ENCODE measurements at regions not wholly inside any gene's neighbourhood (a gene's known extent, or its start where the extent isn't known, plus 50 kb on each side); places are given as distances from the start of the nearest gene placed in this dataset.
"Not testable (repeated sequence)": the region's sequence is repeated elsewhere in the genome, so short reads cannot be mapped to it uniquely, and the experiment has no call there.

GRCh38 chr12:75695926-75696325 lies 184.5 kb upstream of the KRR1 start:
- DNase-seq (ENCODE audit: low spot score): no peak
- no peak for TF ChIP-seq CTCF (conservative IDR thresholded peaks at IDR 0.05; ENCODE audit: low read depth)
- CTCF ChIA-PET: no interaction called here
- POLR2A ChIA-PET (ENCODE audit: low non-redundant PET): no interaction called here
- H3K27ac ChIP-seq: no peak overlapping the region

GRCh38 chr12:75694534-75695268 lies 183.3 kb upstream of the KRR1 start:
- ChIA-PET CTCF (interaction anchor here (0.6 to 1.0 kb wide), 2 partner anchors 24 to 342 kb away, joined by 3 read pairs; no protein-coding TSS in a partner anchor), POLR2A (ENCODE audit: low non-redundant PET) (no interaction called here)
- H3K27ac ChIP-seq: no peak overlapping the region
- TF ChIP-seq CTCF (conservative IDR thresholded peaks at IDR 0.05; ENCODE audit: low read depth): no peak
- peak; percentile 31 for DNase-seq (ENCODE audit: low spot score)

- no peak for DNase-seq (ENCODE audit: low spot score)
- ChIA-PET CTCF (no interaction called here), POLR2A (ENCODE audit: low non-redundant PET) (no interaction called here)
- no peak overlapping the region for H3K27ac ChIP-seq
- TF ChIP-seq CTCF (conservative IDR thresholded peaks at IDR 0.05; ENCODE audit: low read depth): no peak
Observed at GRCh38 chr12:75692876-75693275, 181.5 kb upstream of the KRR1 start.

- POLR2A ChIA-PET (ENCODE audit: low non-redundant PET): no interaction called here
- TF ChIP-seq CTCF (conservative IDR thresholded peaks at IDR 0.05; ENCODE audit: low read depth): no peak
- peak; percentile 87 for DNase-seq (ENCODE audit: low spot score)
- peak overlapping the region; percentile 80 for H3K27ac ChIP-seq
- CTCF ChIA-PET: no interaction called here
Observed at GRCh38 chr12:75690296-75690955, 179.0 kb upstream of the KRR1 start.

- DNase-seq (ENCODE audit: low spot score); POLR2A ChIA-PET (ENCODE audit: low non-redundant PET); H3K27ac ChIP-seq: not testable (repeated sequence)
- CTCF ChIA-PET: interaction anchor here (0.6 kb wide), 1 partner anchor 1369 kb away, joined by 3 read pairs; no protein-coding TSS in a partner anchor
Observed at GRCh38 chr12:75686233-75686632, 174.8 kb upstream of the KRR1 start.

GRCh38 chr12:75685617-75686225 lies 174.3 kb upstream of the KRR1 start:
- no peak for TF ChIP-seq CTCF (conservative IDR thresholded peaks at IDR 0.05; ENCODE audit: low read depth)
- DNase-seq (ENCODE audit: low spot score): no peak
- POLR2A ChIA-PET (ENCODE audit: low non-redundant PET): no interaction called here
- H3K27ac ChIP-seq: no peak overlapping the region
- CTCF ChIA-PET: interaction anchor here (0.6 kb wide), 1 partner anchor 1368 kb away, joined by 3 read pairs; no protein-coding TSS in a partner anchor

Measured in RWPE1 (cell line).